PFSK-1 (cell line): ENCODE measurements at regions not wholly inside any gene's neighbourhood (a gene's known extent, or its start where the extent isn't known, plus 50 kb on each side); places are given as distances from the start of the nearest gene placed in this dataset.

ENCODE experiments used
- POLR2AphosphoS5 ChIP-seq: IDR thresholded peaks from 2 replicates; pipeline ENCODE4 v1.6.1; 2012; ENCODE audit warnings: low read depth, mild to moderate bottlenecking, control low read depth, low read length, moderate library complexity
- REST ChIP-seq, 2 experiments: IDR thresholded peaks; 2 replicates each; pipeline versions ENCODE4 v1.6.1 to v1.8.0; 2011 to 2012; ENCODE audit warnings: low read depth in 2 of 2, low read length in 2 of 2, control low read depth in 1 of 2, inconsistent platforms in 1 of 2, mild to moderate bottlenecking in 1 of 2, moderate library complexity in 1 of 2; ENCODE audit not compliant: insufficient read depth in 1 of 2
- SIN3A ChIP-seq: IDR thresholded peaks from 2 replicates; pipeline ENCODE4 v1.6.1; 2012; ENCODE audit warnings: mild to moderate bottlenecking, low read length, moderate library complexity, borderline replicate concordance; ENCODE audit not compliant: insufficient read depth

GRCh38 chr1:234751678-234752077 is 141.7 kb upstream of the IRF2BP2 start:
- TF ChIP-seq POLR2AphosphoS5 (no peak), REST (IDR thresholded peaks at IDR 0.05; ENCODE audit: insufficient read depth in 1 of 2, low read depth in 2 of 2, low read length in 2 of 2) (no peak), SIN3A (no peak)
